Neuron (in vitro differentiated cells): ENCODE measurements at regions not wholly inside any gene's neighbourhood (a gene's known extent, or its start where the extent isn't known, plus 50 kb on each side); places are given as distances from the start of the nearest gene placed in this dataset.

Experiments used
- H2AFZ ChIP-seq: one replicate; pipeline ENCODE4 v1.6.1; 2013; ENCODE audit warnings: low read depth, mild to moderate bottlenecking, inconsistent platforms, low read length, moderate library complexity
- H3K27me3 ChIP-seq: one replicate; pipeline ENCODE4 v1.6.1; 2013; ENCODE audit warnings: low read length; ENCODE audit not compliant: insufficient read depth
- H3K36me3 ChIP-seq: one replicate; pipeline ENCODE4 v1.6.1; 2013; ENCODE audit warnings: low read length; ENCODE audit not compliant: insufficient read depth
- H3K4me1 ChIP-seq: one replicate; pipeline ENCODE4 v1.6.1; 2013; ENCODE audit warnings: low read length; ENCODE audit not compliant: insufficient read depth
- H3K4me3 ChIP-seq: 2 replicates; pipeline ENCODE4 v1.5.1; 2013; ENCODE audit warnings: mild to moderate bottlenecking, low read length, moderate library complexity
- H3K9me3 ChIP-seq: one replicate; pipeline ENCODE4 v1.6.1; 2013; ENCODE audit warnings: low read length

DNA sequence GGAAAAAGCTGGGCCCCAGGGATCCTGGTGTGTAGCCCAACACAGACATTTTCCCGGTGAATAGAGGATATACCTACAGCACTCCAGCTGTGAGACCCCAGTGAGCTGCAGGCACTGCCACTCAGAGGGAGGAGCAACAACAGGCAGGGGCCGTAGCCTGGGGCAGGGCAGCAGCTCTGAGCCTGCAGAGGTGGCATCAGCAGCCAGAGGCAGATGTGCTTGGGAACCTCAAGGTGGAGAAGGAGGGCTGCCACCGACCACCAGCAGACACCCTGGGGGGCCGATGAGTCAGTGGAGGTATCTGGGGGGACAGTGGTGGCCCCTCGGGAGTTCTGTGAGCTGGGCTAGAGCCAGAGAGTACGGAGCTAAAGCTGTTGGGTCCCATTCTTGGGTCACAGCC, 110.2 kb upstream of the GDF10 start:
- H3K4me1 ChIP-seq = no peaks in the 10 kb centered on the region
- H2AFZ ChIP-seq = no peak overlapping the region
- H3K27me3 ChIP-seq = no peaks in the 10 kb centered on the region
- H3K36me3 ChIP-seq = no peaks in the 10 kb centered on the region
- H3K9me3 ChIP-seq = no peaks in the 10 kb centered on the region
- H3K4me3 ChIP-seq = no peak overlapping the region

DNA sequence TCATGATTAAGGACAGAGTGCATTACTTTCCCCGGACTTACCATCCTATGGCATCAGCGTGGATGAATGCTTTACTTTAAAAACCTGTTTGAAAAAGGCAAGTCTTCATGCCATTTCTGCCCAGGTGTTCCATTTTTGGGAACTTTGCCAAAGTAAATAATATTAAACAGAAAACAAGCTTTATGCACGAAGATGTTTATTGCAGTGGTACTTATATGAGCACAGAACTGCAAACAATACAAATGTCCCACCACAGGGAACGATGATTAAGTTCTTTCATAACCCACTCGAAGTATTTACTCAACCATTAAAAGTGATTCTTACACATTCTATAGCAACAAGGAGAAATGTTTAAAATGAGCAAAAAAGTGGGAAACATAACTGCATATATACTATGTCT, 109.7 kb upstream of the GDF10 start:
- H2AFZ ChIP-seq = no peak overlapping the region
- H3K4me1 ChIP-seq = no peaks in the 10 kb centered on the region
- no peaks in the 10 kb centered on the region for H3K27me3 ChIP-seq
- H3K4me3 ChIP-seq = no peak overlapping the region
- H3K36me3 ChIP-seq = no peaks in the 10 kb centered on the region
- H3K9me3 ChIP-seq = no peaks in the 10 kb centered on the region

GRCh38 chr10:47190802-47191450, 109.1 kb upstream of the GDF10 start:
- no peaks in the 10 kb centered on the region for H3K36me3 ChIP-seq

DNA sequence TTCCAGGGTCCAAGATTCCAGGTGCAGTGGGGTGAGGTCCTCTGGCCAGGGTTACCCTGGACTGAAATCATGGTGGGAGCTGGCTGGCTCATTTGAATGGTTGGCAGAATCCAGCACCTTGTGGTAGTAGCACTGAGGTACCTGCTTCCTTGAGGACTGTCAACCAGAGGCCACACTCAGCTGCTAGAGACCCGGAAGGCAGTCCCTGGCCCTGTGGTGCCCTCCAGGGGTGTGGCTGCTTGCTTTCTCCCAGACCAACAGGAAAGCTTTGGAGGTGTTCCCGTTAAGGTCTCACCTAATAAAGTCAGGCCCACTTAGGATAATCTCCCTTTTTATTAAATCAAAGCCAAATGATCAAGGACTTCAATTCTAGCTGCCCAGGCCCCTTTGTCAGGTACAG, 107.7 kb upstream of the GDF10 start:
- Histone ChIP-seq H3K4me3 (no peak overlapping the region), H3K9me3 (no peaks in the 10 kb centered on the region), H3K36me3 (no peaks in the 10 kb centered on the region), H3K27me3 (no peaks in the 10 kb centered on the region), H2AFZ (no peak overlapping the region), H3K4me1 (no peaks in the 10 kb centered on the region)

More at GRCh38 chr10:47190802-47191450, 109.1 kb upstream of the GDF10 start:
- Histone ChIP-seq H3K4me1 (no peaks in the 10 kb centered on the region), H2AFZ (no peak overlapping the region), H3K9me3 (no peaks in the 10 kb centered on the region), H3K27me3 (no peaks in the 10 kb centered on the region), H3K4me3 (no peak overlapping the region)

- H2AFZ ChIP-seq = no peak overlapping the region
- no peak overlapping the region for H3K4me3 ChIP-seq
- no peaks in the 10 kb centered on the region for H3K9me3 ChIP-seq
- H3K4me1 ChIP-seq = no peaks in the 10 kb centered on the region
- H3K36me3 ChIP-seq = no peaks in the 10 kb centered on the region
- no peaks in the 10 kb centered on the region for H3K27me3 ChIP-seq
Observed at GRCh38 chr10:47193666-47194065, 106.3 kb upstream of the GDF10 start.

GRCh38 chr10:47195274-47195885, 104.6 kb upstream of the GDF10 start:
- Histone ChIP-seq H3K36me3 (no peaks in the 10 kb centered on the region), H3K9me3 (no peaks in the 10 kb centered on the region), H3K27me3 (no peaks in the 10 kb centered on the region), H2AFZ (no peak overlapping the region), H3K4me3 (no peak overlapping the region), H3K4me1 (no peaks in the 10 kb centered on the region)

DNA sequence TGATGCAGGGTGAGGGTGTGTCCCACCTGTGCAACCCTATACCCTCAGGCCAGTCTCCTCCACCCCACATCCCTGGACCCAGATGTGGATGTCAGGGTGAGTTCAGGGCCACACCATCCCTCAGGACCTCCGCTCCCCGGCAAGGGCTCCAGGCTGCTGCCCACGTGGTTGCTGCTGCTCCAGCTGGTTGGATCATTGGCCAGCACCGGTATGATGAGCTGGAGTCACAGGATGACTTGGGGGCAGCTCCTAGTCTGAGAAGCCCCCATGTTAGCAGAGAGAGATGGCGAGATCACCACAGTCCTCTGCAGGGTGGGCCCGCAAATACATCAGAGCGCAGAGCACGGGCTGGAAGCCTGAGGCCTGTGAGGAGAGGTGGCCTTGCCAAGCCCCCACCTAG, 103.3 kb upstream of the GDF10 start:
- Histone ChIP-seq H3K9me3 (no peaks in the 10 kb centered on the region), H3K27me3 (no peaks in the 10 kb centered on the region), H3K4me3 (no peak overlapping the region), H2AFZ (no peak overlapping the region), H3K4me1 (no peaks in the 10 kb centered on the region), H3K36me3 (no peaks in the 10 kb centered on the region)

DNA sequence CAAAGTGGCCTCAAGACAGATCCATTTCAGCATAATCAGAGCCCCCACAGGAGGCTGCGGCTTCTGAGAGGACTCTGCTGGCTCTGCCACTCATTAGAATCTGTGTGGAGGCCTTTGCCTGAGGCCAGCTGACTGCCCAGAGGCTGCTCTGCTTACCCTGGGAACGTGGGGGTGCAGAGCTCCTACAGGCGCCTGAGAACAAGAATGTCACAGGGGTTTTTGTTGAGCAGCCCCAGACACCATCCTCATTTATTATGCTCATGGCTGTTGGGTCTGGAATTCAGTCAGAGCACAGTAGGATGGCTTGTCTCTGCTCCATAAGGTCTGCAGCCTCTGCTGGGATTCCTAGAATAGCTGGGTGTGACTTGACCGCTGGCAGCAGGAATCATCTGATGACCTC, 101.8 kb upstream of the GDF10 start:
- Histone ChIP-seq H2AFZ (no peak overlapping the region), H3K4me1 (no peaks in the 10 kb centered on the region), H3K9me3 (no peaks in the 10 kb centered on the region), H3K36me3 (no peaks in the 10 kb centered on the region), H3K4me3 (no peak overlapping the region), H3K27me3 (no peaks in the 10 kb centered on the region)

GRCh38 chr10:47205192-47205591, 94.8 kb upstream of the GDF10 start:
- Histone ChIP-seq H2AFZ (no peak overlapping the region), H3K27me3 (no peaks in the 10 kb centered on the region), H3K9me3 (no peaks in the 10 kb centered on the region), H3K4me1 (no peaks in the 10 kb centered on the region), H3K4me3 (no peak overlapping the region), H3K36me3 (no peaks in the 10 kb centered on the region)

DNA sequence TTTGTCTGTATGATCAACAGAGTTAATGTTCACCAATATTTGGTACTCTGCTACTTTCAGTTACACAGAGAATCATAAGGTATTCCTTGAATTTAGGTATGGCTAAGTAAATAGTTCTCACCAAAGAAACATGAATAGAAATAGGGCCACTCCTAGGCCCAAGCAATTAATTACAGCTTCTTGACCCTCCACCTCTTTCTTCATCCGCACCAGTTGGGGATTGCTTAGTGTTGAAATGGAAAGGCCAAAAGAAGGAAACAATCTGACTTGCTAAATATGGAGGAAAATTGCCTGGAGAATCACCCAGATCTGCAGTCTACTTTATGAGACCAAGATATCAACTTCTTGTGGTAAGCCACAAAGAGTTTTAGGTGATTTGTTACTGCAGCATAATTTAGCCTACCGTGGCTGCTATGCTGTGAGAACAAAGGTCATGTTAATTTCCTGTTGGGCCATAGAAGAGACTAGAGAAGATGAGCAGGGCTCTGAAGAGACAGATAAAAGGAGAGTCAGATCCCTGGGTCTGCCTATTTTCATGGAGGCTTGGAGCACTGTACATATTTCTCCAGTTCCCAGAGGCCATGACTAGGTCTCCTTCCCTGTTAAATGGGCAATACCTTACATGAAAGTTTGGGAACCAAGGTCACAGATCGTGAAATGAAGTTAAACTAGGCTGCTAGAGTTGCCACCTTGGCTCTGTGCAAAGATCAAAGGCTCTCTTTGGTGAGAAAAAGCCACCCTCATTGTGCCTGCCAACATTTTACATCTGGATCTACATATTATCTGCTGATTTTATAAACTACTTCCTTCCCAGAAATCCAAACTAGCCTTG, 93.3 kb upstream of the GDF10 start:
- no peaks in the 10 kb centered on the region for H3K9me3 ChIP-seq
- H2AFZ ChIP-seq = no peak overlapping the region
- no peaks in the 10 kb centered on the region for H3K4me1 ChIP-seq
- no peak overlapping the region for H3K4me3 ChIP-seq
- no peaks in the 10 kb centered on the region for H3K36me3 ChIP-seq
- H3K27me3 ChIP-seq = no peaks in the 10 kb centered on the region

DNA sequence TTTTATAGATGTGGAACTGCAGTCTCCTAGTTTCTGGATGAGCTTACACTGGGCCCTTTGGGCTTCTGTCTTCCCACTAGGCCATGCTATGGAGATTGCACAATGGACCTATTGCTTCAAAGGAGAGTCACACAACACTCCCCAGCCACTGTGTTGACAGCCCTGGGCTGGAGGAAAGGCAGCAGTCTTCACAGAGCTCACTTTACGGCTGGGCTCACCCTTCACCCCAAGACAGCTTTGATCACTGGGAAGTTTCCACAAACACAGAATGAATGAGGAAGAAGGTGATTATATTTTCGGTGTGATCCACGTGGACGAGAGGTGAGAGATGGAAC, 92.7 kb upstream of the GDF10 start:
- Histone ChIP-seq H3K36me3 (no peaks in the 10 kb centered on the region), H3K27me3 (no peaks in the 10 kb centered on the region), H3K4me1 (no peaks in the 10 kb centered on the region), H3K9me3 (no peaks in the 10 kb centered on the region), H2AFZ (no peak overlapping the region), H3K4me3 (no peak overlapping the region)

DNA sequence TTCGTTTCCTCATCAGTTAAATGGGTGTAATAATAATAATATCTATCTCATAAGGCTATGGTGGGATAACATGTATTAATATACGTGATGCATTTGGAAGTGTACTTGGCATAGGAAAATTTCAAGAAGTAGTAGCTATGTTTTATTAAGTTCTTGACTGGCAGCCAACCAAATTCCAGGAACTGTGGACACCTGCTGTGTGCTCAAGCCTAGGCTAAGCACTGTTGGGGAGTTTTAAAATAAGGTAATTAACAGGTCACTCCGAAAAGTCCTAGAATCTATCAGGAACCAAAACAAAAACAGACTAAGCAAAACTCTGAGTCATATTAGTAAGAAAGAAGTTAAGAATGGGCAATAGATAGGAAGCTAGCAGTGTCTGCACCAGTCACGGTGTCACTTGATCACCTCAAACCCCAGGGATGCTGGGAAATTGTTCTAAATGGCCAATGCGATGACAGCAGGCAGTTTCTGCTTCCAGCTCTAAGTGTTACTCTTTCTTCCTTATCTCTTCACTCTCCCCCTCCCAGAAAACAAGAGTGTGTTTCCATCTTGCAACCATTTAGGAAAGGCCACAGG, 92.0 kb upstream of the GDF10 start:
- no peaks in the 10 kb centered on the region for H3K9me3 ChIP-seq

GRCh38 chr10:47209466-47209865, 90.5 kb upstream of the GDF10 start:
- Histone ChIP-seq H3K27me3 (no peaks in the 10 kb centered on the region), H3K9me3 (no peaks in the 10 kb centered on the region), H3K36me3 (no peaks in the 10 kb centered on the region), H3K4me3 (no peak overlapping the region), H3K4me1 (no peaks in the 10 kb centered on the region), H2AFZ (no peak overlapping the region)

More for the DNA sequence above, 92.0 kb upstream of the GDF10 start:
- no peak overlapping the region for H2AFZ ChIP-seq
- H3K27me3 ChIP-seq = no peaks in the 10 kb centered on the region
- no peaks in the 10 kb centered on the region for H3K4me1 ChIP-seq
- H3K36me3 ChIP-seq = no peaks in the 10 kb centered on the region
- no peak overlapping the region for H3K4me3 ChIP-seq
